ENCODE measurements at regions not wholly inside any gene's neighbourhood (a gene's known extent, or its start where the extent isn't known, plus 50 kb on each side); places are given as distances from the start of the nearest gene placed in this dataset.
"Not testable (repeated sequence)": the region's sequence is repeated elsewhere in the genome, so short reads cannot be mapped to it uniquely, and the experiment has no call there.

DNA sequence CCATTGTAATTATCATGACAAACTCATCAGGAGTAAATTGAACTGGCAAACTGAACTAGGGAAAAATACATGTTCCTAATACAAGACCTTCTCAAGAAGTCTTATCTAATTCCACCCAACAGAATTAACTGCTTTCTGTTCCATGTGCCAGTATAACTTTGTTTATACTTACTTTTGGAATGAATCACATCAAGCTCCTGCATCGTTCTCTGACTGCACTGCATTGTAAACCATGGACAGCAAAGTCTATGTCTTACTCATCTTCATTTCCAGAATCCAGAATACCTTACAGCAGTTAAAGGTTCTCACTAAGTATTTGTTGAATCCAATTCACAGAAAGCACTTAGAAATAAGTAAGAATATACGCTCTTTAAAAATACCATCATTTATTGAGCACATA, 102.8 kb downstream of the PLK2 start:
- DNase-seq: no peak

DNA sequence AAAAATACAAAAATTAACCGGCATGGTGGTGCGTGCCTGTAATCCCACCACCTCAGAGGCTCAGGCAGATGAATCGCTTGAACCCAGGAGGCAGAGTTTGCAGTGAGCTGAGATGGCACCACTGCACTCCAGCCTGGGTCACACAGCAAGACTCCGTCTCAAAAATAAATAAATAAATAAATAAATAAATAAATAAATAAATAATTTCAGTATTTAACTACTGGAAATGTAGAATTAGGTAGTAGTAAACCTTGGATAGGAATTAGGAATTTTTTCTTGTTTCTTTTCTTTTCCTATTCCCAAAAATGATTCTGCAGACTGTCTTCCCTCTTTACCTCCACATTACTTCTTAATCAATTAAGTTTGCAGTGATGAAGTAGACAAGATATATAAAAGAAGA, 103.2 kb downstream of the PLK2 start:
- DNase-seq: no peak

DNA sequence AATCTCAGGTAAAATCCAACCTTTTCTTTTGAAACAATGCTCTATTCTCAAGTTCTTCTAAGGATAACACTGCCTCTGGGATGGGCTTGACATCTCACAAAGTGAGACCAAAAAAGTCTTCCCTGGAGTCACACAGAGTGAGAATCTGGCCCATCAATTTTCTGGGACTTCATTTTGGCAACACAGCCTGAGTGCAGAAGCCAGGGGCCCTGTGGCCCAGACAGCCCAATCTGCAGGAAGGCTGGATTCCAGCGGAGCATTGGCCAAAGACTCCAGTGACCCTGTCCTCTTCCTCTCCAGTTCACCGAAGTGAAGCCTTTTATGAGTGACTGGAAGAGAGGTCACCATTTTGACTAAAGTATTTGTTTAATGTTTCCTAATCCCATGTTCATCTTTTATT, 105.1 kb downstream of the PLK2 start:
- DNase-seq: no peak

DNA sequence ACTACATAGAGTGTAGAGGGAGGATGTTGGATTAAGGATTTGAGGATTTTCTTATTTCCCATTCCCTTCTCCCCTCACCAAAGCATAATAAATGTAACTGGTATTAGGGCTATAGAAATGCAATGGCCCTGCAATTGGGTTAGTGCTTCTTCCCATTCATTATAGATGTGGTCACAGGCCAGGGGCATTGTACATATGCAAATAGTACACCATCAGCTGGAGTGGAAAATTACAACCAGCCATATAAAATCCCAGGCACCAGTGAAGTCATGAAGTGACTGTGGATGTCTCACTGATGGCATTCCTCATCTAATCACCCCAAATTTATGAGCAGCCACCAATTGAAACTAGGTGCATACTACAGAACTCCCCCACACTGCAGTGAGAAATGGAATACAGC, 105.9 kb downstream of the PLK2 start:
- DNase-seq: no peak

DNA sequence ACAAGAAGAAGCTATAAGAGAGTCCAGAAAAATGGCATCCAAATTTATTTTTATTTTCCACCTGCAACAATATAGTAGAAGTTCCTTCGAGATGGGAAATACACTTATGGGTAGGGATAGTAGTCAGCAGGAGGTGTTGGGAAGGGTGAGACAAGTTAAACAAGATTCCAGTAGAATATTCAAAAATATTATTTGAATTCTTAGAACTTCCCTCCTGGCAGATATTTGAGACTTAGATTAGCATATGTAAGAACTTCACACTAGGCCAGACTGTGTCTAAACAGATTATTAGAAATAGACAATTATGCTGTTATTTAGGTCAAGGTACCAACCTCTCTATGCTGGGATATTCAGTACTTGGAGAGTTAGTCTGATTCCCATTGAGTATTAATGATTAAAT, 108.7 kb downstream of the PLK2 start:
- no peak for DNase-seq

DNA sequence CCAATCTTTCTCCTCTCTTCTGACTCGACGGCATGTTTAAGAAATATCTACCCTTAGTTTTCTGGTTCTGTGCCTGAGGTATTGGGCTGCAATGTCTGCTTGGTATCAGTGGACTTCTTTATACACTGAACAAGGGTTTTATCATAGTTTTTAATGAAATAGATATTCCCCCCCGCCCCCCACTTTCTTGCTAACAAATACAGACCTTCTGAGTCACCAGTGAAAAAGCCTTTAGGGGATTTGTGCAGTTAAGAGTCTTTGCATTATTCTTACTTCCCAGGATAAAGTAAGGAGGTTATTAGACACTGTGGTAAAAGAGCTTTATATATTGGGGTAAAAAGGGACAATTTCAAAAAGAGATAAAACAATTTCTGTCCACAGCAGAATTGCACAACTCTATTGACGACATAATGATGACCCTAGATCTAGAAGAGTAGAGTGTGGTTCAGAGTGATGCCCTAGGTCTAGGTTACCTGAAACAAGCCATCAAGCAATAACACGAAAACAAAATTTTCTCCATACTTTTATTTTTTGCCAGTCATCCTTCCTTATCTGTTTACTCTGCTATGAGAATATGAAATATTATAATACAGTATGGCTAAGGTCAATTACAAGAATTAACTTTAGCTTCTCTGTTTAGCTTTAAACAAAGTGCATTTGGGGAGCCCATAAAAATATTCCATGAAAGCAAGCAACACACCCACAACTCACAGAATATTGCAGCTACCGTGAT, 110.7 kb downstream of the PLK2 start:
- DNase-seq: no peak

DNA sequence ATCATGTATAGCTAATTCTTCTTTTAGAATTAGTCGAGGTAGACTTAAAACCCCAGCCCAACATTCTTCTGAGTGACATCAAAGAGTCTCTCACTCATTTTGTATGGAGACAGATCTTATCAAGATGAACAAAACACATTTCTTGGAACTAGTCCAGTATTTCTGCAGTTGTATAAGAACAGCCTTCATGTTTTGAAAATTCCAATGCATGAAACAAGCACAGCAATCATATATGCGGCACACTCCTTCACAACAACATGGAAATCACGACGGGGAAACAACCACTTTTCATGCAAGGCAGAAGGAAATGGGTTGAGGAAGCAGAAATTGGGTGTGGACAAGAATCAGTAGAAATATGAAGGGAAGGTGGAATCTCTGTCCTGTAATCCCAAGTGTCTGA, 113.8 kb downstream of the PLK2 start:
- no peak for DNase-seq

DNA sequence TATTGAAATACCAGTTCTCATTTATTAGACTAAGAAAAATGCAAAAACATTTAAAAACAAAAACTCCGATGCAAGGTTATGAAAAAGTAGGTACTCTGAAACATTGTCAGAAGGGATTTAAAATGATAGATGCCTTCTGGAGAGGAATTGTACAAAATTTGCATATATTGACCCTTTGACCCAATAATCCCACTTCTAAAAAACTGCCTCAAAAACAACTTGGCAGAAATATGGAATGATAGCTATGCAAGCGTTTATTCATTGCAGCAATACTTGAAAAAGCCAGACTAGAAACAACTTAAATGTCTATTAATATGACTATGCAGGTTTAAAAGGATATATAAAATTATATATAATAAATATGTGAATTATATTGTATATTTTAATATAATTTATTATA, 118.4 kb downstream of the PLK2 start:
- no peak for DNase-seq

DNA sequence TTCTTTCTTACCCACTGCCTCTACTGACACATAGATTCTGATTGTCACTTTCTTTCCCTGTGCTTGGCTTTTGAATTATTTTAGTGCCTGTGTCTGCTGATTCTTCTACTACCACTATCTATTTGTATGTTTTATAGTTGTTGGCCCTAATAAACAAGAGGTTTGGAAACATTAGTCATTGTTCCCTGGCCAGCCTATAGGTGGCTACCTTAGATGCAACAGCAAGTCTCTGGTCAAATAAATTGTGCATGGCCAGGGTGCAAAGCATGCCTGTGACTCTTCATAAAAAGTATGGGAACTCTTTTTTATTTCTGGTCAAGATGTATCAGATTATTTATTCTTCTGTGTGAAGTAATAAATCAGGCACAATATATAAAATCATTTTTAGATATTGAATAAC, 124.4 kb downstream of the PLK2 start:
- DNase-seq: no peak

DNA sequence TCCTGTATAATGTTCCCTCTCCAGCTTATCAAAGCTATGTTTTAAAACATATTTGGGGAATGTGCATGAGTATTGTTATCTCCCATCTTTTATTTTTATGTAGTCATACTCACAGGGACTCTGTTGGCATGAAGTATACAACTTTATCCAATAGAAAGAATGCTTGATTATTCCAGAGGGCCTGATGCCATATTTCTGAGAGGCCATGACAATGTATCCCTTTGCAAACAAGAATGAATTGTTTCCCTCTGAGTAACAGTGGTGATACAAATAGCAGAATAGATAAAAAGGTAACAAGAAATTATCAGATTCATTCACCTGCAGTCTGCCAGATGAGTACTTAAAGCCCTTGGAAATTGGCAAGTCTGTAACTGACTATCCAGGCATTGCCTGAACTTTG, 125.9 kb downstream of the PLK2 start:
- DNase-seq: no peak

DNA sequence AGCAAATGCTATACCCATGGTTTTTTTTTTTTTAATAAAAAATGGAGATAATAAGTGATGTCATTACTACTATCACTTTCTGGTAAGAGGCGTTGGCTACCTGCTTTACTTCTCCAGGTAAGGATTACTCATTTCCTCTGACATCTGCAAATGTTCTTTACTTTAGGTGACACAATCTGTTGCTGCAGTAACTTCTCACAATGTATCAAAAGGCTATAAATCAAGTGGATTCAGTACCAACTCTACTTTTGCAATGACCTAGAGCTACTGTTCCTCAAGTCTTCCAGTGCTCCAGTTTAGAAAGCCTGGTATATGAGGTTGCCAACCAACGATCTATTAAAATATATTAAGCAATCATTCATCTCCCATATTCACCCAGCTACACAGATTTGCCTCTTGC, 129.1 kb downstream of the PLK2 start:
- DNase-seq: no peak

DNA sequence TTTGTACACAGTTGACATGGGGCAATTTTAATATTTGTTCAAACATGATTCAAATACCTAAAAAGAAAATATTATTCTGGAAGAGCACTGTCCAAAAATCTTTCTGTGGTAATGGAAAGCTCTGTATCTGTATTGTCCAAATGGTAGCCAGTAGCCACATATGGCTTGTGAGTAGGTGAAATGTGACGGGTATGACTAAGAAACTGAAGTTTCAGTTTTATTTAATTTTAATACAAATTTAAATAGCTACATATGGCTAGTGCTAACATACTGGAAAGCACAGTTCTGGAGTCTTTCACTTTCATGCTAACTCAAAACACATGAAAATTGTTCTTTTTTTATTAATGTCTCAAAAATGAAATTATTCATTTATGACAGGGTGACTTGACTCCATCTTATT, 132.6 kb downstream of the PLK2 start:
- DNase-seq: no peak

DNA sequence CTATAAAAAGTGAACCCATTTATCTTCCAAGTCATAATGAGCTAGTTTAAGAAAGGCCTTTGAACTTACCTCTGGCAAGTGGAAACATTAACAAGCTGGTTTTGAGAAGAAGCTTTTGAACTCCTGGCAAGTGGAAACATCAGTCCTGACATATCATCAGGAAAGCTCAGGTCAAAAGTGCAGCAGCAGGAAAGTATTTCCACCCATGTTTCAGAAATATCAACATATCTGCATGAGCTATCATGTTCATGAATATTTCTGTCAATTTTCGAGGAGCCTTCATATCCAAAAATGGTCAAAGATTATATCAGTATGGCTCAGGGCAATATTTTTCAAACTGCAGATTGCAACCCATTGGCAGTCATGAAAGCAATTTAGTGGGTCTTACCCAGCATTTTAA, 133.9 kb downstream of the PLK2 start:
- no peak for DNase-seq

DNA sequence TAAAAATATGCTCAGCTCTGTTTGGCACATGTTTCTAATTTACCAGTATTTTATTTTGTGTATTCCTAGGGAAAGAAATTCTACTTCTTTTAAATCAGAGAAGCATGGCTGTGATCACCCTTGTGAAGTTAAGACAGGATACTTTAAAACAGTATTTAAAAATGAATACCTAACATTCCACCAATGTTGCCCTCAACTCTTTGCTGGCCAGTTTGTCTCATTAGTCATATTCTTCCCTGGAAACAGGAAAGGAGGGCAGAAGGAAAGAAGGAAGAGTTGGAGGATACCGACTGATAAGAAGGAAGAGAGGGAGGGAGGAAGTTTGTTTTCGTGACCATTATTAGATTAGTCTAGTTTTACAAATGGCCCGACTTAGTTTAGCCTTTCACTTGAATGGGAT, 137.4 kb downstream of the PLK2 start:
- DNase-seq: no peak

DNA sequence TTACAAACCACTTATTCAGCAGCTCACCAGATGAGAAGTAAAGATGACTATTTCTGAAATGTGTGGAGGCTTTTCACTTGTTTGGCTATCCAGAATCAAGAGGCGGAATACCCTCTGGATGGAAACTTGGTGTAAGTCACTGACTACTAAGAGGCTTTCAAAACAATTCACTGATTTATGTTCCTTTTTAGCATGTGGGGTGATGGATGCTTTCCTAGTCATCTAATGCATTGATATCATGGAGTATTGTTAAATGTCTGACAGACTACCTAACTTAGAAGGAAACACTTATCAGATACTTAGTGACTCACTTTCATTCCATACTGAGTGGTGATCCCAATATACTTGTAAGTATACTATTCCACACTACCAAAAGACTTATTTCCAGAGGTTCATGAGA, 141.4 kb downstream of the PLK2 start:
- DNase-seq: no peak

DNA sequence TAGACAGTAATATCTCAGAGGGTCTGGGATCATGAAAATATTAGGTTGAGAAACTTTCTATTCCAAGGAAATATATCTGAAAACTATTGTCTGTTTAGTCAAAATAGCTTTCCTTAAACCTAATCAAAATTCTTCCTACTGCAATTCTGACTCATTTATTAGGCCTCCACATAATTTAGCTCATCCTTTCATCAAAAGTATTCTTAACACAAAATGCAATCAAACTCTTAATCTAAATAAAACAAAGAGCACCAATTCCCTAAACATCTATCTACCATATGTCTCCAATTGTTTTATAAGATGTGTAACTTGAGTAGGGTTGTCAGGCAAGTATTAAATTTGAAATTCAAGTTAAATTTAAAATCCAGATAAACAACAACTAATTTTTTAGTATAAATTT, 142.1 kb downstream of the PLK2 start:
- DNase-seq: no peak

DNA sequence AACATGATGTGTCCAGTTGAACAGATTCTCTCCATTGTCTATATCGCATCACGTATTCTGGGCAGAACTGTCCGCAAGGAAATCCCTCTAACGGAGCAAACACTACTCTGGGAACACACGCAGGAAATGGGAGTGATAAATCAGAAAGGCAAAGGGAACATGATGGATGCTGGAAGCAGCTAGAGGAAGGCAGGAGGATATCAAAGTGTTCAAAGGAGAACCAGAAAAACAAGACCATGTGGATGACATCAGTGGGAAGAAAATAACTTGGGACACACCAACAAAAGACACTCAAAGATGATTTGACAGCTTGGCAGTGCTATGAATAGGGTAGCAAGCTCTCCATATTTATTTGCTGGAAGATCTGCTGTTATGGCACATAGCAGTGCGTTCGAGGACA, 142.9 kb downstream of the PLK2 start:
- no peak for DNase-seq

DNA sequence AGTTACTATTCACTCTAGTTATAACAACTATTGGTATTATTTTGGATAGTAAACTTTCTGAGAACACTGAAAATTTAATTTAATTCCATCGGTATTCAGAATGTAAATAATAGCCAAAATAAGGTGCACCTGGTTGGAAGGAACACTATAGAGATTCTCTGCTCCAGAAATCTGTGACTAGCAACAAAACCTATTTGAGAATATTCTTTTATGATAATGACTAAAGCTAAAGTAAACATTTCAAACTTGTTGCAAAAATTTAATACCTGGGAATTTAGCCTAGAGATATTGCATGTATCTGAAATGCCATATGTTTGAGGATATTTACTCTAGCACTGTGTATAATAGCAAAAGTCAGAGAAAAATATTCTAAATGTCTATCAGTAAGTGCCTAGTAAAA, 144.1 kb downstream of the PLK2 start:
- DNase-seq: no peak

DNA sequence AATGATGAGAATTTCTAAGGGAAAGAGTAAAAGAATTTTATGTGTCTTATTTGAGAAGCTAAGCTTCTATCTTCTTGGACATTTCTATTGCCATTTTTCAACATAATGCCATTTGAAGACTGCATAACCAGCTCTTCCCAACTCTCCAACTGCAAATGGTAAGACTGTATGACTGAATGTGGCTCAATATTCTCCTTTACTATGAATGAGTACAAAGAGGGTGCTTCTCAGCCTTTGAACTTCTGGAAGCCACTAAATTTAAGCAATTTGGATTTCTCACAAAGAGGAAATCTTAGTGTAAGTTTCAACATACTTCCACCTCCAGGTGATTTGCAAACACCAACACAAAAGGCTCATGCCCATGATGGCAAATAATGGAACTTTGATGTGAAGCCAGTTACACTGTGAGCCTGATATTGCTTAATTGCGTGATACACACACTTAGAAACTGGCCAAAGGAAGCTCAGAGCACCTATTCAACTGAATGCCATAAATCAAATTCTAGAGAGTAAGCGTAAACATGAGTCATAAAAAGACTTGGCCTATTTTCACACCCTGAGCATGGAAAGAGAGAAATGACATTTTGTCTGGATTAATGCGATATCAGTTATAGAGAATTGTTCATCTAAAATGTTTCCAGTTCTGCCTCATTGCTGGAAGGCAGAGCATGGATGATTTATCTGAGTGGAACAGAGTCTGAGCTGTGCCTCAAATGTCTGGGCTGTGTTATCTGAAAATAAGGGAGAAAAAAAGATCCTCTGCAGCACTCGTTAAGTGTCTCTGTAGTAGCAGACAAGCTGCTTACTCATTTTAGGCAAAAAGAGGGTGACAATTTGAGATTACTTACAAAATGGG, 145.3 kb downstream of the PLK2 start:
- no peak for DNase-seq

DNA sequence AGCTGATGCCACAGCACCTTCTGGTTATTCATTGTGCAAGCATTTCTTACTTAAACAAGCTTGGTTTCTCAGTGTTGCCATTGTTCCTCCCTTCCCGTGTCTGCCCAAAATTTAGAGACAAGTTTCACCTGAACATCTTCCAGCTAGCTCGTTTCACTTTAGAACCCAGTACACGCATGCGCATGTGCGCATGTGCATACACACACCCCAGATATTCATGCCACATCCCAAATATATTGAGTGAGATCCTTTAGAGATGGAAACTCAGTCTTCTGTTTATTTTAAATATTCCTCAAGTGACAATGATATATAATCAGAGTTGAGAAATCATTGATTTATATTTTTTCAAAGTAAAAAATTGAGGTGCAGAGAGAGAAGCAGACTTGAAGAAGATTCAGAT, 147.6 kb downstream of the PLK2 start:
- no peak for DNase-seq

DNA sequence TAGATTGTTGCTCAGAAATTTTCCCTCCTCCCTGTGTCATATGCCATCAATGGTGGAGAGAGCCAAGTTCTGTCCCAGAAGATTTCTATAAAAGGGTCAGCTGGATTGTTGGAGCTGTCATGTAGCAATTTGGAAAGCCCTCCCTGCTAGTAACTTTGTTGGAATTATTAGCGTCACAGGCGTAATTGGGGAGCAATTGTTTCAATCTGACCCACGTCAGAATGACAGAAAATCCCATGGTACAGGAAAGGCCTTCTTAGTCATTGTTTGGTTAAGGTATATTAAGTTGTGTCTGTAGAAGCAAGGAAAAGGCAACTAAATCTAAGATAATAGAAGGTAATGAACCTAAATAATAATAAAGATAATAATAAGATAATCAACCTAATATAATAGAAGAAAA, 148.4 kb downstream of the PLK2 start:
- no peak for DNase-seq

DNA sequence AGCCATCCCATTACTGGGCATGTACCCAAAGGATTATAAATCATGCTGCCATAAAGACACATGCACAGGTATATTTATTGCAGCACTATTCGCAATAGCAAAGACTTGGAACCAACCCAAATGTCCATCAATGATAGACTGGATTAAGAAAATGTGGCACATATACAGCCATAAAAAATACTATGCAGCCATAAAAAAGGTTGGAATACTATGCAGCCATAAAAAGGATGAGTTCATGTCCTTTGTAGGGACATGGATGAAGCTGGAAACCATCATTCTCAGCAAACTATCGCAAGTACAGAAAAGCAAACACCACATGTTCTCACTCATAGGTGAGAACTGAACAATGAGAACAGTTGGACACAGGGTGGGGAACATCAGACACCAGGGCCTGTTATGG, 151.5 kb downstream of the PLK2 start:
- DNase-seq: not testable (repeated sequence)

DNA sequence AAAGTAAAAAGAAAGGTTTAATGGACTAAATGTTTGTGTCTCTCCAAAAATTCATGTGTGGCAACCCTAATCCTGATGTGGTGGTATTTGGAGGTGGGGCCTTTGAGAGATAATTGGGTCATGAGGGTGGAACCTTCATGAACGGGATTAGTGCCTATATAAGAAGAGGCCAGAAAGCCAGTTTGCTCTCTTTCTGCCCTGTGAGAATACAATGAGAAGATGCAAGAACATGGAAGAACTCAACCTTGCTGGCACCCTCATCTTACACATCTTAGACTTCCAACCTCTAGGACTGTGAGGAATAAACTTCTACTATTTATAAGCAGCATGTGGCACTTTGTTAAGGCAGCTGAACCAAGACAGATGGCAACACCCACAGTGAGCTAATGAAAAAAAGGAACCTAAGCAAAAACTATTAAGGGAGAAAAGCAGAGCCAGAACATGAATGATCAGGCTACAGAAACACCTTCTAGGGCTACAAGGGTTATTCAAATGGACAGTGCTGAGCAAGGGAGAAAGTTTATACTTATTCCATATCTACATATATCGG, 159.5 kb downstream of the PLK2 start:
- DNase-seq: no peak

DNA sequence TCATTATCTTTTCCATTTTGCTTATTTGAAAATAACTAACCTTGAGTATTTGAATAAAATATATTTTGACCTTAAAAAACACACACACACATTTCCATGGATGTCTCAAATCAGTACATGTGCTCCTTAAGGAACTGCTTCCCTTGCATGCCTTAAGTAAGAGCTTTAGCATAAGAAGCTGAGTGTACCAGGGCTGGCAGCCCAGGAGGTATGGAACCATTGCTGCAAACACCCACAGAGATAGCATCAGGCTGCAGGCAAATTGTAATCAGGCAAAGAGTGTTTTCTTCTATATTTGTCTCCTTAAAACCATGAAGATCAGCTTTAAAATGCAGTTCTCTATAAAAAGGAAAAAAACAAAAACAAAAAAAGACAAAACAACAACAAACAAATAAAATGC, 160.6 kb downstream of the PLK2 start:
- no peak for DNase-seq

All from activated CD4-positive, alpha-beta T cell treated with anti-CD3 and anti-CD28 coated beads, Interleukin-2, amount 50 U/mL, for 48 hours (primary cell).